ENCODE measurements at regions not wholly inside any gene's neighbourhood (a gene's known extent, or its start where the extent isn't known, plus 50 kb on each side); places are given as distances from the start of the nearest gene placed in this dataset.

DNA sequence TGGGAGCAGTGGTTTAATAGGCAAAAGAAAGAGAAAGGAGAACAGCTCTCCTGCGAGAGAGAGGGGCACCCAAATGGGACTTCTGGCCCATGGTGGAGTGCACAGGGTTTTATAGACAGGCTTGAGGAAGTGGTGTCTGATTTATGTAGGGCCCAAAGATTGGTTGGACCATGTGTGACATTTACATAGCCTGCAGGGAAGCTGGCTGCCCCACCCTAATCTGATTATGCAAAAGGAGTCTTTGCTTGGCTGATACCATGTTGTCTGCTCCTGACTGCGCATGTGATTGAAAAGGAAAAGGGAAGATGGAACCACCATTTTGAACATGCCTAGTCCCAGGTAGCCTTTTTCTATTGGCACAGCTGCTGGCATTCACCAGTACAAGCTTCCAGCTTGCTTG, 100.0 kb upstream of the DIPK2B start:
- no peaks in the 10 kb centered on the region for H3K27me3 Mint-ChIP-seq (ENCODE audit: unreplicated experiment)
- H3K4me1 Mint-ChIP-seq (ENCODE audit: unreplicated experiment): peaks cover 6% of the 10 kb centered on the region
- H3K4me3 Mint-ChIP-seq (ENCODE audit: unreplicated experiment): no peak overlapping the region
- H3K9me3 Mint-ChIP-seq (ENCODE audit: unreplicated experiment): peaks cover 3% of the 10 kb centered on the region
- TF ChIP-seq, protein P1, sequence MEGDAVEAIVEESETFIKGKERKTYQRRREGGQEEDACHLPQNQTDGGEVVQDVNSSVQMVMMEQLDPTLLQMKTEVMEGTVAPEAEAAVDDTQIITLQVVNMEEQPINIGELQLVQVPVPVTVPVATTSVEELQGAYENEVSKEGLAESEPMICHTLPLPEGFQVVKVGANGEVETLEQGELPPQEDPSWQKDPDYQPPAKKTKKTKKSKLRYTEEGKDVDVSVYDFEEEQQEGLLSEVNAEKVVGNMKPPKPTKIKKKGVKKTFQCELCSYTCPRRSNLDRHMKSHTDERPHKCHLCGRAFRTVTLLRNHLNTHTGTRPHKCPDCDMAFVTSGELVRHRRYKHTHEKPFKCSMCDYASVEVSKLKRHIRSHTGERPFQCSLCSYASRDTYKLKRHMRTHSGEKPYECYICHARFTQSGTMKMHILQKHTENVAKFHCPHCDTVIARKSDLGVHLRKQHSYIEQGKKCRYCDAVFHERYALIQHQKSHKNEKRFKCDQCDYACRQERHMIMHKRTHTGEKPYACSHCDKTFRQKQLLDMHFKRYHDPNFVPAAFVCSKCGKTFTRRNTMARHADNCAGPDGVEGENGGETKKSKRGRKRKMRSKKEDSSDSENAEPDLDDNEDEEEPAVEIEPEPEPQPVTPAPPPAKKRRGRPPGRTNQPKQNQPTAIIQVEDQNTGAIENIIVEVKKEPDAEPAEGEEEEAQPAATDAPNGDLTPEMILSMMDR (IDR thresholded peaks at IDR 0.05): no peak
- no peak for DNase-seq (ENCODE audit: extremely low spot score, unreplicated experiment)
- no peak overlapping the region for H3K27ac Mint-ChIP-seq (ENCODE audit: unreplicated experiment)
- no peaks in the 10 kb centered on the region for H3K36me3 Mint-ChIP-seq (ENCODE audit: unreplicated experiment)

DNA sequence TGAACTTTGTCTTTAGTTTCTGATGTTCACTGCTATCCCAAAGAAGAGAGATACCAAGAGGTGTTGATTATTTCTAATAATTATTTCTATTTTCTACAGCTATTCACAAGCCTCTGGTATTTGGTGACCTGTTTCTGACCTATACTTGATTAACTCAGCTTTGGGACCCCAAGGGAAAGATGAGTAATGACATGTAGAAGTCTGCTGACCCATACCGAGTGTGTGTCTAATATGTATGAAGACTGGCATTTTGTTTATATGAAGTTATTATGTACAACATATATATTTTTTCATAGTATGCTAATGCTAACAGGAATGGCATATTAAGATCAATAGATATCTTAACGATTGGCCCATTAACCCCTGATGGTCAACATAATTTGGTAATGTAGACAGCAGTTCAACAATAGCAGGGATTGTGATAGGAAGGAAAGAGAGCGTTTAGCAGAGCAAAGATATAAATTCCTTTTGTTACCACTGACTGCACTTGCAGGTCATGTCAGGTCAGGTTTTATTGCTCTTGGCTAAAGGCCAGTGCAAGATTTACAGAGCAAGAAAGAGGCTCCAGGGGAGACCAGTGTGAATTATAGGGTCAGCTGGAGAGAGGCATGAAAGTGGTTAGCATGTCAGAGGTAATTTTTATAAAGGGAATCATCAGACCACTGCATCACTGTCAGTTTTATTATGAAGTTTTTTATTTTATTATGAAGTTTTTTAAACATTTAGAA, 94.7 kb upstream of the DIPK2B start:
- no peak for DNase-seq (ENCODE audit: extremely low spot score, unreplicated experiment)
- Mint-ChIP-seq H3K4me1 (ENCODE audit: unreplicated experiment) (peaks cover 7% of the 10 kb centered on the region), H3K27me3 (ENCODE audit: unreplicated experiment) (no peaks in the 10 kb centered on the region), H3K36me3 (ENCODE audit: unreplicated experiment) (no peaks in the 10 kb centered on the region), H3K27ac (ENCODE audit: unreplicated experiment) (no peak overlapping the region), H3K4me3 (ENCODE audit: unreplicated experiment) (no peak overlapping the region), H3K9me3 (ENCODE audit: unreplicated experiment) (peaks cover 2% of the 10 kb centered on the region)
- TF ChIP-seq, protein P1 (IDR thresholded peaks at IDR 0.05): no peak

DNA sequence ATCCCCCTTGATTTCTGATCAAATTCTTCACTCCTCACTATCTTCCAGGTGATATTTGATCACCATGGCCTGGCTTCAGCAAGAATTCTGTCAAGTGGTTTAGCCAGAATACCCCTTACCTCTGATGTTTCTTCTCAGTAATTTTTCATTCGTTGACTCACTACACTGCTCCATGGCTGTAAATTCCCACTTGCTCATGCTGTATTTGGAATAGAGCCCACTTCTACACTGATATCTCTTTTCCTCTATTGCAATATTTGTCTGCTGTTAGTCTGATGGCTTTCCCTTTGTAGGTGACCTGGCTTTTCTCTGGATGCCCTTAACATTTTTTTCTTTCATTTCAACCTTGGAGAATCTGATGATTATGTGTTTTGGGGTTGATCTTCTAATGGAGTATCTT, 73.9 kb upstream of the DIPK2B start:
- no peak overlapping the region for H3K4me3 Mint-ChIP-seq (ENCODE audit: unreplicated experiment)
- TF ChIP-seq, protein P1 (IDR thresholded peaks at IDR 0.05): no peak
- H3K36me3 Mint-ChIP-seq (ENCODE audit: unreplicated experiment): no peaks in the 10 kb centered on the region
- no peak overlapping the region for H3K27ac Mint-ChIP-seq (ENCODE audit: unreplicated experiment)
- peaks cover 10% of the 10 kb centered on the region for H3K27me3 Mint-ChIP-seq (ENCODE audit: unreplicated experiment)
- peaks cover 23% of the 10 kb centered on the region for H3K9me3 Mint-ChIP-seq (ENCODE audit: unreplicated experiment)
- H3K4me1 Mint-ChIP-seq (ENCODE audit: unreplicated experiment): no peaks in the 10 kb centered on the region
- DNase-seq (ENCODE audit: extremely low spot score, unreplicated experiment): no peak

DNA sequence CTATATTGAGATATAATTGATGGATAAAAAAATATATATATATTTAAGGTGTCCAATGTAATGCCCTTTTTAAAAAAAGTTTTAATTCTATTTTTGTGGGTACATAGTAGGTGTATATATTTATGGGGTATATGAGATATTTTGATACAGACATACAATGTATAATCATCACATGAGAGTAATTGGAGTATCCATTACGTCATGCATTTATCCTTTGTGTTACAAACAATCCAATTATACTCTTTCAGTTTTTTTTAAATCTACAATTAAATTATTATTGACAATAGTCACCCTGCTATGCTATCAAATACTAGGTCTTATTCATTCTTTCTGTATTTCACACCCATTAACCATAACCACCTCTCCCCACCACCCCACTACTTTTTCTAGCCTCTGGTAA, 66.3 kb upstream of the DIPK2B start:
- H3K4me1 Mint-ChIP-seq (ENCODE audit: unreplicated experiment): no peaks in the 10 kb centered on the region
- H3K27me3 Mint-ChIP-seq (ENCODE audit: unreplicated experiment): peaks cover 9% of the 10 kb centered on the region
- DNase-seq (ENCODE audit: extremely low spot score, unreplicated experiment): no peak
- peaks cover 18% of the 10 kb centered on the region for H3K9me3 Mint-ChIP-seq (ENCODE audit: unreplicated experiment)
- TF ChIP-seq, protein P1 (IDR thresholded peaks at IDR 0.05): no peak
- H3K27ac Mint-ChIP-seq (ENCODE audit: unreplicated experiment): no peak overlapping the region
- H3K4me3 Mint-ChIP-seq (ENCODE audit: unreplicated experiment): no peak overlapping the region
- H3K36me3 Mint-ChIP-seq (ENCODE audit: unreplicated experiment): no peaks in the 10 kb centered on the region

DNA sequence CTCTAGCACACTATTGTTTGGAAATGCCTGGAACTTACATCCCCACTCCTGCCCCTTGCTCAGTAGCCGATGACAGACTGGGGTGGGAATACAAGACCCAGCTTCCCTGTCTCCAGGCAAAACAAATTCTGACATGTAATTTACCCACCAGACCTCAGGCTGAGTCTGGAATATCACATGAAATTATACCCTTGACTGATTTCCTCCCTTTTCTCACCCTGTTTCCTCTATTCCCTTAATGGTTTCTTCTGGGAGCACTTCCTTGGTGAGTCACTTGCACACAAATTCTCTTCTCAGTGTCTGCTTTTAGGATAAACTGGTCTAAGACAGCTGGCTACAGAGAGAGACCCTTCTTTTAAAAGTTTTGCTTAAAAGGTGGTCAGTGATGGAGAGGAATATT, 65.8 kb upstream of the DIPK2B start:
- DNase-seq (ENCODE audit: extremely low spot score, unreplicated experiment): no peak
- Mint-ChIP-seq H3K9me3 (ENCODE audit: unreplicated experiment) (peaks cover 19% of the 10 kb centered on the region), H3K4me3 (ENCODE audit: unreplicated experiment) (no peak overlapping the region), H3K36me3 (ENCODE audit: unreplicated experiment) (no peaks in the 10 kb centered on the region), H3K27me3 (ENCODE audit: unreplicated experiment) (peaks cover 9% of the 10 kb centered on the region), H3K27ac (ENCODE audit: unreplicated experiment) (no peak overlapping the region), H3K4me1 (ENCODE audit: unreplicated experiment) (no peaks in the 10 kb centered on the region)
- TF ChIP-seq, protein P1 (IDR thresholded peaks at IDR 0.05): no peak
